ENCODE measurements at regions not wholly inside any gene's neighbourhood (a gene's known extent, or its start where the extent isn't known, plus 50 kb on each side); places are given as distances from the start of the nearest gene placed in this dataset.

DNA sequence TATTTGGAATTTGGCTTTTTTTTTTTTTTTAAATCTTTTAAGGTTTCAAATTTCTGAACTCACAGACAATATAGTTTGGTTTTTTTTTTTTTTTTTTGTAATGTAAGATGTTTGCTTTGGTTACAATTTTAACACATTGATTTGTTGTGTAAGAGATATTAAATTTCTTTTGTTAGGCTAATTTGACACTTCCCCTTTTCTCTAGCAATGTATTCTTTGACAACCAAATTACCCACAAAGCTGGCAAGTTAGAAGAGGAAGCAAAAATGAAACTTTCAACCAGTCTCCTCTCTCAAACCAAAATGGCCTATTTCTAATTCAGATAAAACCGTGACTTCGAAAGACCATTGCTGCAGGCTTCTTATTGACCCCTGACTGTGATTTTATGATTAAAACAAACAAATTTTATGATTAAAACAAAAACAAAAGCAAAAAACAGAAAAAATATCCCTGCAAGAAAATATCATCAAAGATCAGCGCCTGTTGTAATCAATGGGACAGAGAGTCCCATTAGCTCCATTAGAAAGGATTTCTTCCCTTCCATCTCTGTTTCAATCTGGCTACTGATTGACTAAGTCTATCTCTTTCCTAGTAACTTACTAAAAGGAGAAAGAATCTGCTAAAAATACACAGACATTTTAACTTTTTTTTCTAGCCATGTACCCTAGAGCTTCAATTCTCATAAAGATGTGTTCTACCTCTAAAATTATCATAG lies 489.2 kb downstream of the MDFIC start (continued):
- TF ChIP-seq, protein P1, sequence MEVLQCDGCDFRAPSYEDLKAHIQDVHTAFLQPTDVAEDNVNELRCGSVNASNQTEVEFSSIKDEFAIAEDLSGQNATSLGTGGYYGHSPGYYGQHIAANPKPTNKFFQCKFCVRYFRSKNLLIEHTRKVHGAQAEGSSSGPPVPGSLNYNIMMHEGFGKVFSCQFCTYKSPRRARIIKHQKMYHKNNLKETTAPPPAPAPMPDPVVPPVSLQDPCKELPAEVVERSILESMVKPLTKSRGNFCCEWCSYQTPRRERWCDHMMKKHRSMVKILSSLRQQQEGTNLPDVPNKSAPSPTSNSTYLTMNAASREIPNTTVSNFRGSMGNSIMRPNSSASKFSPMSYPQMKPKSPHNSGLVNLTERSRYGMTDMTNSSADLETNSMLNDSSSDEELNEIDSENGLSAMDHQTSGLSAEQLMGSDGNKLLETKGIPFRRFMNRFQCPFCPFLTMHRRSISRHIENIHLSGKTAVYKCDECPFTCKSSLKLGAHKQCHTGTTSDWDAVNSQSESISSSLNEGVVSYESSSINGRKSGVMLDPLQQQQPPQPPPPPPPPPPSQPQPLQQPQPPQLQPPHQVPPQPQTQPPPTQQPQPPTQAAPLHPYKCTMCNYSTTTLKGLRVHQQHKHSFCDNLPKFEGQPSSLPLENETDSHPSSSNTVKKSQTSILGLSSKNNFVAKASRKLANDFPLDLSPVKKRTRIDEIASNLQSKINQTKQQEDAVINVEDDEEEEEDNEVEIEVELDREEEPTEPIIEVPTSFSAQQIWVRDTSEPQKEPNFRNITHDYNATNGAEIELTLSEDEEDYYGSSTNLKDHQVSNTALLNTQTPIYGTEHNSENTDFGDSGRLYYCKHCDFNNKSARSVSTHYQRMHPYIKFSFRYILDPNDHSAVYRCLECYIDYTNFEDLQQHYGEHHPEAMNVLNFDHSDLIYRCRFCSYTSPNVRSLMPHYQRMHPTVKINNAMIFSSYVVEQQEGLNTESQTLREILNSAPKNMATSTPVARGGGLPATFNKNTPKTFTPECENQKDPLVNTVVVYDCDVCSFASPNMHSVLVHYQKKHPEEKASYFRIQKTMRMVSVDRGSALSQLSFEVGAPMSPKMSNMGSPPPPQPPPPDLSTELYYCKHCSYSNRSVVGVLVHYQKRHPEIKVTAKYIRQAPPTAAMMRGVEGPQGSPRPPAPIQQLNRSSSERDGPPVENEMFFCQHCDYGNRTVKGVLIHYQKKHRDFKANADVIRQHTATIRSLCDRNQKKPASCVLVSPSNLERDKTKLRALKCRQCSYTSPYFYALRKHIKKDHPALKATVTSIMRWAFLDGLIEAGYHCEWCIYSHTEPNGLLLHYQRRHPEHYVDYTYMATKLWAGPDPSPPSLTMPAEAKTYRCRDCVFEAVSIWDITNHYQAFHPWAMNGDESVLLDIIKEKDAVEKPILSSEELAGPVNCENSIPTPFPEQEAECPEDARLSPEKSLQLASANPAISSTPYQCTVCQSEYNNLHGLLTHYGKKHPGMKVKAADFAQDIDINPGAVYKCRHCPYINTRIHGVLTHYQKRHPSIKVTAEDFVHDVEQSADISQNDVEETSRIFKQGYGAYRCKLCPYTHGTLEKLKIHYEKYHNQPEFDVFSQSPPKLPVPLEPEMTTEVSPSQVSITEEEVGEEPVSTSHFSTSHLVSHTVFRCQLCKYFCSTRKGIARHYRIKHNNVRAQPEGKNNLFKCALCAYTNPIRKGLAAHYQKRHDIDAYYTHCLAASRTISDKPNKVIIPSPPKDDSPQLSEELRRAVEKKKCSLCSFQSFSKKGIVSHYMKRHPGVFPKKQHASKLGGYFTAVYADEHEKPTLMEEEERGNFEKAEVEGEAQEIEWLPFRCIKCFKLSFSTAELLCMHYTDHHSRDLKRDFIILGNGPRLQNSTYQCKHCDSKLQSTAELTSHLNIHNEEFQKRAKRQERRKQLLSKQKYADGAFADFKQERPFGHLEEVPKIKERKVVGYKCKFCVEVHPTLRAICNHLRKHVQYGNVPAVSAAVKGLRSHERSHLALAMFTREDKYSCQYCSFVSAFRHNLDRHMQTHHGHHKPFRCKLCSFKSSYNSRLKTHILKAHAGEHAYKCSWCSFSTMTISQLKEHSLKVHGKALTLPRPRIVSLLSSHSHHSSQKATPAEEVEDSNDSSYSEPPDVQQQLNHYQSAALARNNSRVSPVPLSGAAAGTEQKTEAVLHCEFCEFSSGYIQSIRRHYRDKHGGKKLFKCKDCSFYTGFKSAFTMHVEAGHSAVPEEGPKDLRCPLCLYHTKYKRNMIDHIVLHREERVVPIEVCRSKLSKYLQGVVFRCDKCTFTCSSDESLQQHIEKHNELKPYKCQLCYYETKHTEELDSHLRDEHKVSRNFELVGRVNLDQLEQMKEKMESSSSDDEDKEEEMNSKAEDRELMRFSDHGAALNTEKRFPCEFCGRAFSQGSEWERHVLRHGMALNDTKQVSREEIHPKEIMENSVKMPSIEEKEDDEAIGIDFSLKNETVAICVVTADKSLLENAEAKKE (CRISPR knock-in tag; IDR thresholded peaks at IDR 0.05) = no peak

DNA sequence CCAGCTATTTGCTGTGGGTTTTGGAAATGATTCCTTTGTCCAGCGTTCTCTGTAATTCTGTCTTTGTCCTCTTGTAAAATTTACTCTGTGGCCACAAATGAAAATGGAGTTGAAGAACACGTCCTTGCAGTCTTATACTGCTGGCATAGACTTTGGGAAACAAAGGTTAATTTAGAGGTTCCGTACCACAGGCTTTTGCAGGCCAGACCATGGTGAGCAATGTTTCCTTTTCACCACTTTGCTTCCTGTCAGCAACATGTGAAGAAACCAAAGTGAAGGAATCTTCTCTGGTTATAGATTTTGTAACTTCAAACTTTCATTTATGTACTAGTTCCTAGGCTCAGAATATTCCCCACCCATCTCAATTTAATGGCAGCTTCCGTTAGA lies 488.5 kb downstream of the MDFIC start:
- H3K4me2 ChIP-seq = no peak overlapping the region
- no peaks in the 10 kb centered on the region for H3K79me2 ChIP-seq (replicated peaks; ENCODE audit: insufficient read depth)
- Mint-ChIP-seq H3K9me3 (peaks cover 3% of the 10 kb centered on the region; the same call in 1 of the 3 replicates), H3K36me3 (ENCODE audit: low read depth) (peaks cover 7% of the 10 kb centered on the region; the same call in 2 of the 3 replicates), H3K27me3 (ENCODE audit: insufficient read depth, low read depth, poor library complexity) (no peaks in the 10 kb centered on the region), H3K4me1 (peaks cover 27% of the 10 kb centered on the region), H3K27ac (no peak overlapping the region), H3K4me3 (no peak overlapping the region)
- H3K9me2 ChIP-seq (ENCODE audit: insufficient read depth) = no peaks in the 10 kb centered on the region
- no peak overlapping the region for H3K4me3 ChIP-seq
- no peaks in the 10 kb centered on the region for H3K27me3 ChIP-seq (ENCODE audit: insufficient read depth)
- TF ChIP-seq ZNF114 (CRISPR knock-in tag; IDR thresholded peaks at IDR 0.05) = no peak
- TF ChIP-seq EZH2phosphoT487 (IDR thresholded peaks at IDR 0.05; ENCODE audit: unreplicated experiment) = no peak
- no peak overlapping the region for H3K27ac ChIP-seq (ENCODE audit: low read depth)
- DNase-seq (ENCODE audit: low spot score) = no peak
- no peaks in the 10 kb centered on the region for H4K20me1 ChIP-seq (replicated peaks; ENCODE audit: insufficient read depth)
- no peaks in the 10 kb centered on the region for H3F3A ChIP-seq (replicated peaks; ENCODE audit: low read depth)
- no peaks in the 10 kb centered on the region for H3K36me3 ChIP-seq (ENCODE audit: insufficient read depth)
- H2AFZ ChIP-seq = peak overlapping the region; percentile 76; the same call in 1 of the 2 replicates
- no peak for ATAC-seq
- H3K4me1 ChIP-seq (ENCODE audit: insufficient read depth) = peaks cover 21% of the 10 kb centered on the region
